Breast epithelium (tissue), 4 donors: ENCODE measurements at regions not wholly inside any gene's neighbourhood (a gene's known extent, or its start where the extent isn't known, plus 50 kb on each side); places are given as distances from the start of the nearest gene placed in this dataset.

Experiments used
- DNase-seq, 2 donors: peaks; one replicate each; pipeline ENCODE4 v3.0.0-alpha.2; 2019; ENCODE audit warnings: low spot score in 2 of 2
- H3K27ac ChIP-seq, 2 donors: fragments of 200-600 bp; sonication (generic) in 1 of 2; one replicate each; pipeline ENCODE4 v1.5.1; 2016 to 2019; ENCODE audit warnings: mild to moderate bottlenecking in 1 of 2
- H3K27me3 ChIP-seq, 2 donors: fragments of 200-600 bp; sonication (generic) in 1 of 2; one replicate each; pipeline versions ENCODE4 v1.5.1 to v1.6.0; 2017 to 2019; ENCODE audit warnings: control low read depth in 1 of 2, mild to moderate bottlenecking in 1 of 2
- H3K36me3 ChIP-seq: fragments of 200-600 bp; one replicate; pipeline ENCODE4 v1.5.1; 2019
- H3K4me1 ChIP-seq, 2 donors: fragments of 200-600 bp; sonication (generic); one replicate each; pipeline ENCODE4 v1.5.1; 2016 to 2019; ENCODE audit warnings: control low read depth in 1 of 2
- H3K4me3 ChIP-seq, 3 donors: fragments of 200-600 bp; sonication (generic); 1 replicate in 2 of 3; 2 replicates in 1 of 3; pipeline ENCODE4 v1.5.1; 2016 to 2019; ENCODE audit warnings: mild to moderate bottlenecking in 3 of 3, moderate library complexity in 2 of 3
- H3K9me3 ChIP-seq, 2 donors: fragments of 200-600 bp; sonication (generic) in 1 of 2; one replicate each; pipeline ENCODE4 v1.5.1; 2016 to 2019; ENCODE audit warnings: control low read depth in 1 of 2
- CTCF ChIP-seq, 3 donors: fragments of 450-650 bp; IDR thresholded peaks; one replicate each; pipeline ENCODE4 v1.5.1; 2016 to 2017; ENCODE audit warnings: antibody characterized with exemption in 3 of 3, mild to moderate bottlenecking in 3 of 3, moderate library complexity in 3 of 3
- POLR2A ChIP-seq: fragments of 450-650 bp; IDR thresholded peaks from one replicate; pipeline ENCODE4 v1.6.1; 2016; ENCODE audit warnings: antibody characterized with exemption, mild to moderate bottlenecking, moderate library complexity
- POLR2AphosphoS5 ChIP-seq, 3 donors: sonication (generic); formaldehyde crosslinking; IDR thresholded peaks; one replicate each; pipeline ENCODE4 v1.6.1; 2017; ENCODE audit warnings: antibody characterized with exemption in 3 of 3
- intact Hi-C: fragments of 100-400 bp; cut with DNase I; formaldehyde crosslinking; loops from one replicate; pipeline ENCODE4 v1.15.1; 2023; ENCODE audit warnings: low total_unique reads

DNA sequence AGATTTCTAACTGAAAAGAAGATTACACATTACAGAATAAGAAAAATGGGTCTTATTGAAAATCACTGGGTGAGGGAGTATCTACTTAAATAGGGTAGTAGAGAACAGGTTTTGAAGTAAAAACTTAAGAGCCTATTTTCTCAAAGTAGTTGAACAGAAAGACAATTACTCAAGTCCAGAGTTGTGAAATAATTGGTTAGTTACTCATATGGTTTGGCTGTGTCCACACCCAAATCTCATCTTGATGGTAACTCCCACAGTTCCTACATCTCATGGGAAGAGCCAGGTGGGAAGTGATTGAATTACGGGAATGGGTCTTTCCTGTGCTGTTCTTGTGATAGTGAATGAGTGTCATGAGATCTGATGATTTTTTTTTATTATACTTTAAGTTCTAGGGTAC lies 1035.3 kb upstream of the GJE1 start:
- Histone ChIP-seq H3K27ac (no peak overlapping the region), H3K4me1 (no peaks in the 10 kb centered on the region), H3K4me3 (no peak overlapping the region), H3K9me3 (no peaks in the 10 kb centered on the region), H3K27me3 (no peaks in the 10 kb centered on the region), H3K36me3 (no peaks in the 10 kb centered on the region)
- no peak for DNase-seq
- TF ChIP-seq POLR2A (no peak), CTCF (IDR thresholded peaks at IDR 0.05) (no peak), POLR2AphosphoS5 (IDR thresholded peaks at IDR 0.05) (no peak)
- intact Hi-C loops, result no loop called here

DNA sequence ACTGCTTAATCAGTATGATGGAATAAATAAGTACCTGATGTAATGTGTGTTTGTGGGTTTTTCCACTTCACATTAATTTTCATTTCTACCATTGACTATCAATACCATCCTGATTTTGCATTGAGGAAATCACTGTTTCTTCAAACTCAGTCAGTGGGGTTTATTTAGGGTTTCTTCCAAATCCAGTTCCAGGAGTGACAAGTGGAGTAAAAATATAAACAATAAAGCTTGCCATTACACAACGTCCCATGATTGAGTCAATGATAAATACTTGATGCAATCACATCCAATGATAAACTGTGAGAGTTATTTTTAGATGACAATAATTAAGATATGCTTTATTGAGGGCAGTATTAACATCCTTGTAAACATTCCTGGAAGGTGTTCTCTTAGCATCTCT lies 1037.4 kb upstream of the GJE1 start:
- Histone ChIP-seq H3K9me3 (no peaks in the 10 kb centered on the region), H3K36me3 (no peaks in the 10 kb centered on the region), H3K4me3 (no peak overlapping the region), H3K27me3 (no peaks in the 10 kb centered on the region), H3K27ac (no peak overlapping the region), H3K4me1 (no peaks in the 10 kb centered on the region)
- intact Hi-C loops, result no loop called here
- no peak for TF ChIP-seq POLR2AphosphoS5 (IDR thresholded peaks at IDR 0.05)
- no peak for TF ChIP-seq POLR2A
- DNase-seq, result no peak

- intact Hi-C loops, result no loop called here
- Histone ChIP-seq H3K27ac (no peak overlapping the region), H3K4me1 (no peaks in the 10 kb centered on the region), H3K9me3 (no peaks in the 10 kb centered on the region), H3K4me3 (no peak overlapping the region), H3K27me3 (no peaks in the 10 kb centered on the region), H3K36me3 (no peaks in the 10 kb centered on the region)
- TF ChIP-seq POLR2A, result no peak
- TF ChIP-seq POLR2AphosphoS5 (IDR thresholded peaks at IDR 0.05), result no peak
- TF ChIP-seq CTCF (IDR thresholded peaks at IDR 0.05), result no peak
- no peak for DNase-seq
Observed at GRCh38 chr6:141088171-141088570, 1044.6 kb upstream of the GJE1 start.

DNA sequence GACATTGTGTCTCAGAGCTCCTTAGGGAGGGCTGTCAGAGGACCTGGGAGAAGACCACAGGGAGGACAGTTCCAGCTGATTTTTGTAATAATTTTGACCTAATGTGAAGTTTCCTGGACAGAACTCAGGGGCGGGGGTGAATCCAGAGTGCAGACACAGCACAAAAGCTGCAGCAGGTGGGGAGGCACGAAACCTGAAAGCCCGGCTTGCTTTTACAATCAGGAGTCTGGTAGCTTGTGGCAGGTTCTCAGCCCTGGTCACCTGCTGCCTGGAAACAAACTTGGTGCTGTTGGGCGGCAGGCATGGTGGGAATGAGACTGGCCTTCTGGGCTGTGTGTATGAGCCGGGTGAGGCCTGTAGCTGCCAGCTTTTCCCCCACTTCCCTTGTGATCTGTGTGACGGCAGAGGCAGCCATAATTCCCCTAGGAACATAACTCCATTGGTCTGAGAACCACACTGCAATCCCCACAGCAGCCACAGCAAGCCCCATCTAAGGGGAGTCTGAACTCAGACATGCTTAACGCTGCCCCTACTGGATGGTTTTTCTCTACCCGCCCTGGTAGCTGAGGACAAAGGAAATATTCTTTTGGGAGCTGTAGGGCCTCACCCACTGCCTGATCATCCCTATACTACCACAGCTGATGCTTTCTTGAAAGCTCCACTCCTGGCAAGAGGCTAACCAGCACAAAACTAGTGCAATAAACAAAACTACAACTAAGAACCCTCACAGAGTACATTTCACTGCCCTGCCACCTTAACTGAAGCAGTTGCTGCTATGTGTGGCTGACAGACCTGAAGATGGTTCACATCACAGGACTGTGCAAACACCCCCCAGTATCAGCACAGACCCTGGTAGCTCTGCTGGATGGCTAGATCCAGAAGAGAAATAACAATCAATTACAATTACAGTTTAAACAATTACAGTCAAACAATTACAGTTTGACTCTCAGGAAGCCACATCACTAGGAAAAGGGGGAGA lies 1055.1 kb upstream of the GJE1 start:
- H3K9me3 ChIP-seq, result no peaks in the 10 kb centered on the region
- no peaks in the 10 kb centered on the region for H3K27me3 ChIP-seq
- no peak for DNase-seq
- H3K27ac ChIP-seq, result no peak overlapping the region
- intact Hi-C loops, result no loop called here
- H3K4me3 ChIP-seq, result no peak overlapping the region
- no peaks in the 10 kb centered on the region for H3K4me1 ChIP-seq
- no peaks in the 10 kb centered on the region for H3K36me3 ChIP-seq
- TF ChIP-seq POLR2AphosphoS5 (IDR thresholded peaks at IDR 0.05) (no peak), CTCF (IDR thresholded peaks at IDR 0.05) (no peak), POLR2A (no peak)

DNA sequence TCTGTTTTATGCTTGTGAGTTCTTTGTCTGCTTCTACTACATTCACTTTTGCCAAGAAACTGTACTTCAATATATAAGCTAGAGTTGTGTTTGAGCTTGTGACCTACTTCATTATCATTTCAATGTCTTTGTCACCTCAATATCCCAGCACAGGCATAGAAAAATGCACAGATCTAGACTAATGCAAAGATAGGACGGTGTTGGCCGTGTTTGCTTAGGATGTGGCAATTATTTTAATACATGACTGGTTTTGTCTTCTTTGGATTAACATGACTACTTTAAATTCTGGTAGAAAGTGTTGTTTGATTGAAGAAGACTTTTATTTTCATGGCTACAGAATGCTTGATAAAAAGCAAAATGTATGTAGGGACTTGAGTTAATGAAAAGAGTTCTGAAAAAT lies 1075.0 kb upstream of the GJE1 start:
- intact Hi-C loops, result no loop called here
- no peak overlapping the region for H3K27ac ChIP-seq
- no peaks in the 10 kb centered on the region for H3K9me3 ChIP-seq
- no peaks in the 10 kb centered on the region for H3K4me1 ChIP-seq
- H3K4me3 ChIP-seq, result no peak overlapping the region
- TF ChIP-seq POLR2A, result no peak
- TF ChIP-seq POLR2AphosphoS5 (IDR thresholded peaks at IDR 0.05), result no peak
- no peak for TF ChIP-seq CTCF (IDR thresholded peaks at IDR 0.05)
- H3K36me3 ChIP-seq, result no peaks in the 10 kb centered on the region
- no peak for DNase-seq
- H3K27me3 ChIP-seq, result no peaks in the 10 kb centered on the region
